ENCODE measurements at regions not wholly inside any gene's neighbourhood (a gene's known extent, or its start where the extent isn't known, plus 50 kb on each side); places are given as distances from the start of the nearest gene placed in this dataset.
"Not testable (repeated sequence)": the region's sequence is repeated elsewhere in the genome, so short reads cannot be mapped to it uniquely, and the experiment has no call there.

DNA sequence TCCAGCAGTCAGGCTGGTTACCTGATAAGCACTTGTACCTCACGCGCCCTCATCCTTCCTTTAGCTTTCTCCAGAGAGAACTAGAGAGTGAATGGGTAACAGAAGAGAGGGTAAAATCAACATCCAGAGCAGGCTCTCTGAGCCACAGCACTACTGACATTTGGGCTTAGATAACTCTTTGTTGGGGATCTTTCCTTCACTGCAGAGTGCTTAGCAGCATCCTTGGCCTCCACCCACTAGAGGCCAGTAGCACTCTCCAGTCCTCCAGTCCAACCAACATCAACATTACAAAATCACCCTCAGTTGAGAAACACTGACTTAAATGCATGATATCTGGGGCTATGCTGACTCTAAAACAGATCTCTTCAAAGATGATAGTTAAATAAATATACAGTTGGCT, 220.7 kb downstream of the TACR3 start:
- DNase-seq: no peak

DNA sequence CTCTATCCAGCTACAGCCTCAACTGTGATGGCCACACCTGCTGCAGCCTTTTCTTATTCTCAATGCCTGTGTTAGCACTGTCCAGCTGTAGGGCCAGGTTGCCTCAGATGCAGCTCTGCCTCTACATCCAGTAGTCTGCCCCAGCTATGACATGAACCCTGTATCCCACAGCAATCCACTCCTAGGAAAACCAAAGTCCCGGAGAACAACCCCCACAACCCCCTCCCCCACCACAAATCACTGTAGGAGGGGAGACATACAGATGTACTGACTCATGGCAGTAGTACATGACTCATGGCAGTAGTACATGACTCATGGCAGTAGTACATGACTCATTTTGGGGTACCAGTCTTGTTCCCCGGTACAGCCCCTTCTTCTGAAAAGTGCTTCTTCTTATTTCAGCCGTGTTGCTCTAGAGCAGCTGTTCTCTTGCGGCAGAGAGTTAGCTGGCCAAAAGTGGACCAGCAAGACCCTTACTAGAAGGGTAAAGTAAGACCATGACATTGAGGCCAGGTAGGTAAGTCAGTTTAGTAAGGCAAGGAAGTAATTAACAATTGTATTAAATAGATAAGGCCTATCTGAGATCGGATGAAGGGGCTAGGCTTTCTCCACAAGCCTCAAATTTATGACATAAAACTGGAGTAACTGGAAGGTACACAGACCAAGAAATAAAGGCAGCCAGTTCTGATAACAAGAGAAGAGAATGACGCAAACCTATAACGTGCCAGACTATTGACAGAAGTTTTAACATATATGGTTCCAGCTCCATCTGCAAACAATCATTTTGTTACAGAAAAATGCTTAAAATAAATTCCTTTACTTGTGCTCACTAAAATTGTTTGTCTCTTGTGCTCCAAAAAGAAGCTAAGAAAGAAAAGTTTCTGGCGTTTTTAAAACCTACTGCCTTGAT, 221.4 kb downstream of the TACR3 start:
- no peak for DNase-seq

DNA sequence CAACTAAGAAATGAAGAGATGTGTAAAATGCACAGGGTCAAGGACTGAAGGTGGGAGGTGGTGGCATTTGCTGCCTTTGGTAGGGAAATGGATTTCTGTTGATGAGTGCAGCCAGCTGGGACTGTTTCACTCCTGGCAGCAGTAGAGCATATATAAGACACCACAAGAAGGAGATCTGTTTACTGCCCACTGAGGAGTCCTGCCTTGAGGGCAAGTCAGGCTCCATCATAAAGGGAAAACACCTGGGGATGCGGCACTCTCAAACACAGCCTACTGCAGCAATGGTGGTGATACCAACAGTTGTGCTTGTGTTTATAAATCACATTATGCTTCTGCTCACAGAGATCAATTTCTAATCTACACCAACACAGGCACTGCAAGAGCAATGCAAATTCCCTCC, 222.1 kb downstream of the TACR3 start:
- DNase-seq: no peak

DNA sequence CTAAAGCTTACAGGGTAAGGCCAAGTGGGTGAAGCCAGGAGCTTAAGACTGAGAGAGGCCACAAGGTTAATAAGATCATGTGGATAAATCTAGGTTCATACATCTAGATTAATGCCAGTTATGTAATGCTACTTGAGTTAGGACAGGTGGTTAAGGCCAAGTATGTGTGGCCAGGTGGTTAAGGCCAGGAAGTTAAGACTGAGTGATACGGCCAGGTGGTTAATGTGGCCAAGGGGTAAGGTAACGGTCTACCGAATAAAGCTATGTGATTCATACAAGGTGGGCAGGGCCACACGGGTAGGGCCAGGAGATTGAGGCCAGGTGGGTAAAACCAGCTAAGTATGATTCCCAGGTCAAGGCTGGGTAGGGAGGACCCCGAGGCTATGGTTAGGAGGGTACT, 223.0 kb downstream of the TACR3 start:
- no peak for DNase-seq

DNA sequence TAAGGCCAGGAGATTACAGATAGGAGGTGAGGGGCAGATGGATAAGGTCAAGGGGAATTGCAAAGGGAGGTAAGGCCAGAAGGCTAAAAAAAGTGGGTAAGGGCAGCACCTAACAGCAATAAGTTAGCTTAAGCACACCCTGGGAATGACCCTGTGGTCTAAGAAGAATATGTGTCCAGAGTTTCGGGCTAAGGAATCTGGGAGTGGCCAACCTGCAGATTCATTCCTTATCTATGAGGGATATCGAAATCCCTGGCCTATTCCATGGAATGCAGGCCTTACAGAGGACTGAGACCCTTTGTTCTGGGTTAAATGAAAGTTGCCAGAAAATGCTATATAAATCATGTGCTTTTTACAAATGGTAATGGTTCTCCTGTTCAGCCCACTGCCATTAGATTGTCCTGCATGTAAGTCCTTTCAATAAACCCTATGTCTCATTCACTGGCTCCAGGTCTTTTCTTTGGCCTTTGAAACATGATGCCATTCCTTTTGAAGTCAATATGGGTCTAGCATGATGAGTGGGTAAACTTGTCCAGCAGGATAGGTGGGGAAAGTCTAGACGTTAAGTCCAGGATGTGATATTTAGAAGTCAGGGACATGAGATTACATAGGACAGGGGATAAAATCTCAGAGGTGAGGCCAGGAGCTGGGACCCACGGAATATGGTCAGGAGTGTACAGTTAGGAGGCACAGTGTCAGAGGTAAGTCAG, 226.2 kb downstream of the TACR3 start:
- DNase-seq: no peak

DNA sequence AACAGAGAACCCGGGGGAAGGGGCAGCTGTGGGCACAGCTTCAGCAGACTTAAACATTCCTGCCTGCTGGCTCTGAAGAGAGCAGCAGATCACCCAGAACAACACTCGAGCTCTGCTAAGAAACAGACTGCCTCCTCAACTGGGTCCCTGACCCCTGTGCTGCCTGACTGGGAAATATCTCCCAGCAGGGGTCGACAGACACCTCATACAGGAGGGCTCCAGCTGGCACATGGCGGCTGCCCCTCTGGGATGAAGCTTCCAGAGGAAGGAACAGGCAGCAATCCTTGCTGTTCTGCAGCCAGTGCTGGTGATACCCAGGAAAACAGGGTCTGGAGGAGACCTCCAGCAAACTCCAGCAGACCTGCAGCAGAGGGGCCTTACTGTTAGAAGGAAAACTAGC, 234.5 kb downstream of the TACR3 start:
- DNase-seq: not testable (repeated sequence)

DNA sequence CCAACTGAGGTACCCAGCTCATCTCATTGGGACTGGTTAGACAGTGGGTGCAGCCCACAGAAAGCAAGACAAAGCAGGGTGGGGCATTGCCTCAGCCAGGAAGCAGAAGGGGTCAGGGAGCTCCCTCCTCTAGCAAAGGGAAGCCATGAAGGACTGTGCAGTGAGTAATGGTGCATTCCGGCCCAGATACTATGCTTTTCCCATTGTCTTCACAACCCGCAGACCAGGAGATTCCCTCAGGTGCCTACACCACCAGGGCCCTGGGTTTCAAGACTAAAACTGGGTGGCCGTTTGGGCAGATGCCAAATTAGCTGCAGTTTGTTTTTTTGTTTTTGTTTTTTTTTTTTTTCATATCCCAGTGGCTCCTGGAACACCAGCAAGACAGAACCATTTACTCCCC, 235.3 kb downstream of the TACR3 start:
- DNase-seq: no peak

DNA sequence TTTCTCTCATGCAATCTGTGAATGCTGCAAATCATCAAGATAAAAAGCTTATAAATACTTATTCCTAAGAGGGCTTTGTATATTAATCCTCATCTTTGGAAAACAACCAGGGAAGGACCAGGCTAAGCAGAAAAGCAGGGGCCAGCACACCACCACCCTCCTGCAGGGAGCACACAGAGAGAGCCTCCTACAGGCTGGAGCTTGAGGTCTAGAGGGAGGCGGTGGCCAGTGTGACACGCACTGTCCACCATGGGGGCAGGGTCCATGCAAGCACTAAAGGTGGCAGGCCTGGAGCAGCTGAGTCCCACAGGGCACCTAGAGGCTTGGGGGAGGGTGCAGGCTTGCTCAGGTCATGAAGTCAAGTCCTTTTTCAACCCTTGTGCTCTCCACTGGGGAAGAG, 236.9 kb downstream of the TACR3 start:
- DNase-seq: no peak

DNA sequence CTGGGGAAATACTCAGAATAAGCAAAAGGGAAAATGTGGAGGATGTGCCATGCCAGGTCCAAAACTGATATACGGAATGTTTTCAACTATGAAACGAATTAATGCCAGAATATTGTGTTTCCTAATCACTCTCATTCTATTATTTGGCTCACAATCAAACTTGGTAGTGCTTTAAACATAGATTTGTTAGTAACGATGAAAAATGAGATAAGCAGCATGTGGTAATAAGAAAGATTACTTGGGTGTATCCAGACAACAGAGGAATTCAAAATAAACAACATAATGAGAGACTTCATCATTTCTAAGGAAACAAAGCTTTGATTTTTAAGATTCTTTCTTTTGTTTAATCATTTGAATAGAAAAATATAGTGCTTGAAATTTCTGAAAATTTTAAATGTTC, 237.3 kb downstream of the TACR3 start:
- no peak for DNase-seq

DNA sequence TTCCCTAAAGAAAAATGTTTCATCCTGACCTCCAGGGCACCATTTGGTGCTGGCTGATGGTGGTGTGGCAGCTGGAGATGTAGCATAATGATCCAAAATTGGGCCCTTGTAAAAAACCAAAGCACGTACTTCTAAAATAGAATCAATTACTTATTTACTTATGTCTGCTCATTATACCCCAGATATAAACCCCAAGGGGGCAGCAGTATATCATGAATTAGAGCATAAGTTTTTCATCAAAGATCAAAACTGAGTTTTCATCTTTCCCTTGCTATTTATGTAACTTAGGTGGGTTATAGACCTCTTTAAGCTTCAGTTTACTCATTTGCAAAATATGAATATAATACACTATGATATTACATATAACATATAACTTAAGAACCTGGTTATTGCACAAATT, 241.1 kb downstream of the TACR3 start:
- DNase-seq: no peak

DNA sequence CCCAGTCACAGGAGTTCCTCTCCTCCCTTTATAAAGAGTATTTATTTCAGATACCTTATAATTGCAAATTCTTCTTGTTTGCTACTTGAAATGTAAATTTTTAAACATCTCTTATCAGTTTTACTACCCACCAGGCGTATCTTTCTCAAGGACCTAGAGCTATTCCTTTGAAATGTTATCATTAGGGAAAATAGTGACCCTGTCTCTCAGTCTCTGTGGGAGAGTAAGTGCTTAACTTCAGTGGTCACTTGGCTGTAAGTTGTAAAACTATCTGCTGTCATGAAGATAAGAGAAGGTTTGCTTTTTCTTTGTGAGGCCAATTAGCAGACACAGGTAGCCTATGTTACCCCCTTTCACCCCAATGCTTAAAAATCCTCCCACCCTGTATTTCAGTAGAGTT, 241.6 kb downstream of the TACR3 start:
- DNase-seq: no peak

DNA sequence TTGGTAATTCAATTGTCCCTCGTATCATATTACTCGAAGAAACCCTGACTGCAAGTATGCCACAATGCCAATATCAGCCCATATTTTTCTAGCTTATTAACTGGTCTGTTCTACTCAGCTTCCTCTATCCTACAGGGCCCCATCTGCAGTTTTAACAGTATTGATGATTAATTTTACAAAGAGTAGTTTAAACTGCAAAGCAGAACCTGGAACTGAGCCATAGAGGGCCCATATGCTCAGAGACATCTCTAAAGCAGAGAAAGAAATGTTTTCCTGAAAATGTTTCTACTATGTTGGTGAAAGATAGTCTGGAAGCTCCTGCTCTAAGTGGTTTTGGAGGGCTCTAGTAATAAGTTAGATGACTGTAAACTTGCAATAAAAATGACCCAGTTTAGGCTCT, 259.4 kb upstream of the CENPE start:
- DNase-seq: no peak

DNA sequence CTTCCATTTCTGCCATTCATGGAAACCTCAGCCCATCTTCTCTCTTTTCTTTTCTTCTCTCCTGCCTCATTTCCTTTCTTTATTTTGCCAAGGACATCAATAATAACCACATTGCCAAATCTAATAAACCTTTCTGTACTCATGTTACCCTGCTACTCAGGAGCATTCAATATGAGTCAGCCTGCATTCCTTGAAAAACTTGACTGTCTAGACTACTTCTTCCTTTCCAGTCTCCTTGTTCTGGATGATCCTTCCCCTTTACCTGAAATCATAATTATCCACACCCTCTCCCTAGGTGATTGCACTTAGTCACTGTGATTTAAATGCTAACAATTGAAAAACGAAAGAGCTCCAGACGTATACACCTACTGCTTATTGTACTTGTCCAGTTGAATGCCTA, 253.2 kb upstream of the CENPE start:
- no peak for DNase-seq

DNA sequence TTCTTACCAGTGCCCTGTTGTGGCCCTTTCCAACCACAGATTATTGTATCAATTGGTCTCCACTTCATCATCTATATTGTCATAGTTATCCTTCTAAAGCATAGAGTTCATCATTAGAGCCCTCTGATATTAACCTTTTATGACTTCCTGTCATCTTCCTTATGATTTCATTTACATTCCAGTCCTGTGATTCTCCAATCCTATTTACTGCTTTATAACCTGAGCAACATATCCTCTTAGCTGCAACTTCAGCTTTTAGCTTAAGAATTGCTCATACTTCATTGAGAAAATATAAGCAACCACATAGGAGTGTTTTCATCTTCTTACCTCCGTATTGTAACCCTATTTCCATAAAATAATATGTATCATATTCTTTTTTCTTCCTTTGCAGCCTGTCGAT, 252.6 kb upstream of the CENPE start:
- DNase-seq: no peak

DNA sequence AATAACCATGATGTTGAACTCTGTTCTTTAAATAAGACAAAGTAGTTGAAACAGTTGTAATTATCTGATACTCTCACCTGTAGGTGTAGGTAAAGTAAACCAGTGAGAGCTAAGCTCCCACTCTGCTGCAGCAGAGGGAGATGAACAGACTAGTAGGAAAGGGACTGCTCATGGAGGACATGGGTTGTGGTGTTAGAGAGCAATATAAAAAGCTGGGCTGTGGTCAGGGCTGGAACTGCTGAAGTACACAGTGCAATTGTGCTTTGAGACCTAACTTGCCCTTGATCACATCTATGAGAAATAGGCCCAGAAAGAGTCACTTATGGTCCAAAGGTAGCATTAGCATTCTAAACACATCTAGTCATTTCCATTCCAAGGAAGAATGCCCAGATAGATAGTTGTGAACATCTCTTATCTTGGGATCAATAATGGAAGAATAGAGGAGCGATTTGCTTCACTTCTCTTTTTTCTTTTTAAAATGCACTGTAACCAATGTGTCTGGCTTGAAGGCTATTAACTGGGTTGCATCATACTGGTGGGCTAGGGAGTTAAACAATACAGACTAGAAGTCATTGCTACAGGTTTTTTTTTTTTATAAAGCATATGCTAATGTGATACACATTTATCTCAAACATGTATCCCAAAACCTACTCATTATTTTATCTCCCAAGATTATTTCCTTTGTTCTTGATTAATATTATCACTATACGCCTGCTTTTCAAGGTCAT, 251.3 kb upstream of the CENPE start:
- DNase-seq: no peak

DNA sequence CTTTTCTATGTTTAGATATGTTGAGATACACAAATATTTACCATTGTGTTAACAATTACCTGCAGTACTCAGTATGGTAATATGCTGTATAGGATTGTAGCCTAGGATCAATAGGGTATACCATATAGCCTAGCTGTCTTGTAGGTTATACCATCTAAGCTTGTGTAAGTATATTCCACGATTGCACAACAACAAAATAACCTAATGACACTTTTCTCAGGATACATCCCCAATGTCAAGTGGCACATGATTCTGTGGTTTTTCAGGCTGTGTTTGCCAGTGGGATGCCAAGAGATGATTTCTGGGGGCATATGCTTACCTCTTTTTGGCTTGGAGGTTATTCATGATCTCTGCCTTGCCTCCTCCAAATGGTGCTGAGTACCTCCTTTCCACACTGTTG, 247.2 kb upstream of the CENPE start:
- DNase-seq: no peak

DNA sequence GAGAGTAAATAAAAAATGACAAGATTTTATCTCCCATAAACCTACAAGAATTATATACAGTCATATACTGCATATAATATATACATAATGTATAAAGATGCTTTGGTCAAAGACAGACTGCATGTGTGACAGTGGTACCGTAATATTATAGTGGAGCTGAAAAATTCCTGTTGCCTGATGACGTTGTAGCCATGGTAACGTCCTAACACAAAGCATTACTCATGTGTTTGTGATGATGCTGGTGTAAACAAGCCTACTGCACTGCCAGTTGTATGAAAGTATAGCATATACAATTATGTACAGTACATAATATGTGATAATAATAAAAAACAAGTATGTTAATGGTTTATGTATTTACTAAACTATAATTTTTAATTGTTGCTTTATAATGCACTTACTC, 245.2 kb upstream of the CENPE start:
- peak in 1 of 2 experiments; percentile 1 for DNase-seq

DNA sequence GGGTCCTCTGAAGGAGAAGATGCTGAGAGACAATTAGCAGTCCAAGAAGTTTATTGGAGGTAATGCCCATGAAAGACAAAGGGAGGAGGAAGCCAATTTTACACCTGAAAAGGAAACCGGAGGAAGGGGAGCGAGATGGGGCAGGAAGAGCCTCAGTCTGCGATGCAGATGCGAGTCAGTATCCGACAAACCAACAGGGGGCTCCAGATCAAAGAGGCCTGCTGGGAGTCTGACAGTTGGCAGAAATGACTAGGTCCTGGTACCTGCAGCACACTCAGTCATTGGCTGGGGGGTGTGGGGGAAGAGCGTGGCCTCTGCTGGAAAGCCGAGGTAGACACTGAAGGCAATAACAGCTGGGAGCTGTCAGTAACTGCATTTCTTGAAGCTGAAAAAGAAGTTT, 231.1 kb upstream of the CENPE start:
- no peak for DNase-seq

DNA sequence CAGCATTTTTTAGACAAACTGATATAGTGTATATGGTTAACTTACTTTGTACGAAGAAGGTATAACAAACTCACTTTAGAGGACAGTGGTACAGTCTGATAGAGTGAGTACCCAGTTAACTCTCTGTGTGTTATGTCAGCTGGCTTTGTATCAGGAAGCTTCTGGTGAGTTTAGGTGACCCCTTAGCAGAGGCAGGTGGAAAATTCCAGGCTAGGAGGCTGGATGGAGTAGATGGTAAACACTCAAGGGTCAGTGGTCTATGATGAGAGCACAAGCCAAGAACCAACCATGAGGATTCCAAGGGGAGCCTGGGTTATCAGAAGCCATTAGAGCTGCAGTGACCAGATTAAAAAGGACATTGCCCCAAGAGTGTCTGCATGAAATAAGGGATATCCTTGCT, 227.3 kb upstream of the CENPE start:
- DNase-seq: no peak

DNA sequence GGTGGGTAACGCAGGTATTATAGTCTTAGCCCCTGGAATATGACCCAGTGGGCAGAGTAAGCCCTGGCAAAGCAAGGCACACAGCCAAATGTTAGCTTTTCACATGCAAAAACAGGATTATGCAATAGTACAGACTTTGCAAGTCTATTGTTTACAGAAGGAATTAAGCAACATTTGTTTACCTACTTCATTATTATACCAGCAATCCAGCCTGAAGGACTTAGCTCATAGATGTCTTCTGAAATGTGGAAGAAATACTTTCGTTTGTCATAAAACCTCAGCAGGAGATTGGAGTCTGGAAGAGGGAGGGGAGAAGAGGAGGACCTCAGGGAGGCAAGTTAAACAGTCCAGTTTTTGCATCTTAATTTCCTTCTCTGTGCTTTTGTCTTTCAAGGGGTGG, 226.7 kb upstream of the CENPE start:
- no peak for DNase-seq

DNA sequence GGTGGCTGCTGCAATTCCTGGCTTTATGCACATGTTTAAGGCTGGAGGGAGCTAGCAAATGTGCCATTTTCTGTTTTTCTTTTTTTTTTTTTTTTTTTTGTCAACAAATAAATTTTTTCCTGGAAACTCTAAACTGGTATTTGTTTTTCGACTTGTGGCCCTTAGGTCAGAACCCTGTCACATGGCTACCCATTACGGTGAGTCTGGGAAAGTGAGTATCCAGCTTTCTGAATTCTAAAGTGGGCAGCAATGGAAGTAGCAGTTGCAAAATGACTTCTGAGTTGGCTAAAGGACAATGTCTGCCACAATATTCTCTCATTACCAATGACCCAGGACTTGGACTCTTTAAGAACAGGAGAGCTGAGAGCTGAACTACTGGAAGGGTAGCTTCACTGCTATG, 225.1 kb upstream of the CENPE start:
- no peak for DNase-seq

DNA sequence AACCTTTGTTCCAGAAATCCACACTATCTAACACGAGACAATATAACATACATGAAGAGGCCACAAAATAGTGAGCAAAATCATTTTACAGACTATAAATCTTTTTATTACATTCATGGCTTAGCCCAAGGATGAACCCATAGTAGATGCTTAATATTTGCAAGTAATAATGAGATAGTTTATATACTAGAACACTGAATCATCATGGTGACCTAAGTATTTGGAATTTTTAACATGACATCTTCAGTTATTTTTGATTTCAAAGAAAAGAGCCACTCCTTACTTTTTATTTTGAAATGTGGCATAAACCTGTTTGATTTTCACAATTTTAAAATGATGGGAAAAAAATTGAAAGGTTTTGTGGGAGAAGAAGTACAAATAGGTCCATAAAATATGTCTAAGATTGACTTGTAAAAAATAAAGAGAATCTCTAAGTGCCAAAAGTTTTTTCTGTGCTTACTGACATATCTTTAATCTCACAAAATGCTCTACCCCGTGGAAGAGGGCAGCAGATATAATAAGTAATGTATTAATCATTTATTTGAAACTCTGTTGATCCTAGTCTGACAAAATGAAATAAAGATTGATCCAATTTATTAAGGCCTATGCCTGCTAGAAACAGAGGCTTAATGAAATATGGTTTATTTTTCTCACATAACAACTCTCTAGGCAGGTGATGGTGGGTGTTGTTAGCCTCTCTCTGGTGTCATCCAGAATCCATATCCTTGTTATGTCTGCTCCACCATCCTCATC, 224.5 kb upstream of the CENPE start:
- no peak for DNase-seq

DNA sequence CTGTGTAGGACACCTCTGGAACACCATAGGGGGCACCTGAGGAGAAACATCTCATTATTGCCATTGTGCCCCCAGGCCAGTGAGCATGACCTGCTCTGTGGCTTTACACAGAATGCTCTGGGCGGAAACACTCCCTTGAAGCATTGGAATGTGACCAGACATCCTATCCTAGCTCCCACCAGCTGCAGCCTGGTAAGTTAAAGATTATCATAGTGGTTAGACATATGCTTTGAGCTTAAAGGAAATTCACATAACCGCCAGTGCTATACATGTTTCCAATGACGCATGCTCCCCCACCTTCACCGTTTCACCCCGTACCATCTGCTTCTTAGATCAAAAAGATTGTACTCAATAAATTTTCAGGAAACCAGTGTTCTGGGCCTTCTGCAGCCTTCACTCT, 217.7 kb upstream of the CENPE start:
- no peak for DNase-seq
